ENCODE measurements at regions not wholly inside any gene's neighbourhood (a gene's known extent, or its start where the extent isn't known, plus 50 kb on each side); places are given as distances from the start of the nearest gene placed in this dataset.
"Not testable (repeated sequence)": the region's sequence is repeated elsewhere in the genome, so short reads cannot be mapped to it uniquely, and the experiment has no call there.

DNA sequence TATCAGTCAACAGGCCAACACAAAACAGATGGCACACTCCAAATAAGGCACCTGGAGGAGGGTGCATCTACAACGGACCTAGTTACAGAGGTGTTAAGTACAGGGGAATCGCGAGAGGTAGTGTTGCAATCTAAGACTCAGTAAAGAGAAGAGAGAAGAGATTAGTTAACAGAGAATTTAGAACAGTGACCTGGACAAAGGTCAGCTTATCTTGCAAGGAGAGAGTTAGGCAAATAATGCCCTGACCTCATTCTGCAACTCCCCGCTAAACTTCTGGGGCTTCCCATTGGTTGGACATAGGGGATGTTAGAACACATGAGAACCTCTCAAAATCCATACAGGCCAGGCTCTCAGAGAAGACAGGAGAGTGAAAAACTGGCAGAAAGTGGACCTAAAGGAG, 289.4 kb upstream of the GK2 start:
- no peaks in the 10 kb centered on the region for H3K27me3 ChIP-seq
- no peak for DNase-seq

DNA sequence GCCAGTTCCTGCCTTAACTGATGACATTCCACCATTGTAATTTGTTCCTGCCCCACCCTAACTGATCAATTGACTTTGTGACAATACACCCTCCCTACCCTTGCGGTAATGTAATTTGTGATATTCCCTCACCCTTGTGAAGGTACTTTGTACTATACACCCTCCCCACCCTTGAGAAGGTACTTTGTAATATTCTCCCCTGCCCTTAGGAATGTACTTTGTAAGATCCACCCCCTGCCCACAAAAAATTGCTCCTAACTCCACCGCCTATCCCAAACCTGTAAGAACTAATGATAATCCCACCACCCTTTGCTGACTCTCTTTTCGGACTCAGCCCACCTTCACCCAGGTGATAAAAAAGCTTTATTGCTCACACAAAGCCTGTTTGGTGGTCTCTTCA, 288.5 kb upstream of the GK2 start:
- not testable (repeated sequence) for H3K27me3 ChIP-seq, H3K4me3 ChIP-seq, H3K27ac ChIP-seq, H3K4me1 ChIP-seq, H3K36me3 ChIP-seq, H3K9me3 ChIP-seq, DNase-seq

More for the DNA sequence above, 289.4 kb upstream of the GK2 start:
- H3K4me1 ChIP-seq, result no peaks in the 10 kb centered on the region
- H3K9me3 ChIP-seq, result no peaks in the 10 kb centered on the region
- TF ChIP-seq POLR2A (IDR thresholded peaks at IDR 0.05), result no peak
- TF ChIP-seq, protein P1, sequence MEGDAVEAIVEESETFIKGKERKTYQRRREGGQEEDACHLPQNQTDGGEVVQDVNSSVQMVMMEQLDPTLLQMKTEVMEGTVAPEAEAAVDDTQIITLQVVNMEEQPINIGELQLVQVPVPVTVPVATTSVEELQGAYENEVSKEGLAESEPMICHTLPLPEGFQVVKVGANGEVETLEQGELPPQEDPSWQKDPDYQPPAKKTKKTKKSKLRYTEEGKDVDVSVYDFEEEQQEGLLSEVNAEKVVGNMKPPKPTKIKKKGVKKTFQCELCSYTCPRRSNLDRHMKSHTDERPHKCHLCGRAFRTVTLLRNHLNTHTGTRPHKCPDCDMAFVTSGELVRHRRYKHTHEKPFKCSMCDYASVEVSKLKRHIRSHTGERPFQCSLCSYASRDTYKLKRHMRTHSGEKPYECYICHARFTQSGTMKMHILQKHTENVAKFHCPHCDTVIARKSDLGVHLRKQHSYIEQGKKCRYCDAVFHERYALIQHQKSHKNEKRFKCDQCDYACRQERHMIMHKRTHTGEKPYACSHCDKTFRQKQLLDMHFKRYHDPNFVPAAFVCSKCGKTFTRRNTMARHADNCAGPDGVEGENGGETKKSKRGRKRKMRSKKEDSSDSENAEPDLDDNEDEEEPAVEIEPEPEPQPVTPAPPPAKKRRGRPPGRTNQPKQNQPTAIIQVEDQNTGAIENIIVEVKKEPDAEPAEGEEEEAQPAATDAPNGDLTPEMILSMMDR (IDR thresholded peaks at IDR 0.05), result no peak
- no peak overlapping the region for H3K4me3 ChIP-seq
- H3K36me3 ChIP-seq, result no peaks in the 10 kb centered on the region
- no peak overlapping the region for H3K27ac ChIP-seq

DNA sequence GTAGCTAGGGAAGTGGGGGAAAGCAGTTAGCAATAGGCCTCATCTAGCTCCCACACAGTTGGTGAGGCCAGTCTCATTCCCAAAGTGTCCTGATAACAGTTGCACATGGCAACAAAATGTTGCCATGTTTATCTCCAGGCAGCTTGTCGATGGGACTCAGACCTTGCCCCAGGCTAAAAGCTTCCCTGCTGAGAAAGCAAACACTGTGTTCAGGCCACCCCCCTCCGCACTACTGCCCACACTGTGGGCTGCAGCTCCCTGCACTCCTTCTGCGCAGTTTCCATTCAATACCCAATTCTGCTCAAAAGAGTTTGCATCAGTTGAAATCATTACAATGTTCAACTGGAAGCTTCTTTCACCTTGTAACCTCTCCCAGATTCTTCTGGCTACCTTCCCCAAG, 287.8 kb upstream of the GK2 start:
- Histone ChIP-seq H3K4me1 (no peaks in the 10 kb centered on the region), H3K36me3 (no peaks in the 10 kb centered on the region), H3K4me3 (no peak overlapping the region), H3K27me3 (no peaks in the 10 kb centered on the region), H3K27ac (no peak overlapping the region), H3K9me3 (no peaks in the 10 kb centered on the region)
- TF ChIP-seq POLR2A (IDR thresholded peaks at IDR 0.05), result no peak
- no peak for DNase-seq

DNA sequence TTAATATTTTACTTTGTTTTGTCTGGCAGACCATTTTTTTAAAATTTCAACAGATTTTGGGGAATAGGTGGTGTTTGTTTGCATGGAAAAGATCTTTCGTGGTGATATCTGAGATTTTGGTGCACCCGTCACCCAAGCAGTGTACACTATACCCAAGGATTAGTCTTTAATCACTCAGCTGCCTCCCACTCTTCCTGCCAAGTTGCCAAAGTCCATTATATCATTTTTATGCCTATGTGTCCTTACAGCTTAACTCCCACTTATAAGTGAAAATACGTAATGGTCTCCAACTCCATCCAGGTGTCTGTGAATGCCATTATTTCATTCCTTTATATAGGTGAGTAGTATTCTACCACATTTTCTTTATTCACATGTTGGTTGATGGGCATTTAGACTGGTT, 281.7 kb upstream of the GK2 start:
- no peaks in the 10 kb centered on the region for H3K36me3 ChIP-seq
- DNase-seq, result no peak
- TF ChIP-seq, protein P1 (IDR thresholded peaks at IDR 0.05), result no peak
- TF ChIP-seq POLR2A (IDR thresholded peaks at IDR 0.05), result no peak
- H3K27ac ChIP-seq, result no peak overlapping the region
- no peak overlapping the region for H3K4me3 ChIP-seq
- H3K27me3 ChIP-seq, result no peaks in the 10 kb centered on the region
- H3K4me1 ChIP-seq, result no peaks in the 10 kb centered on the region
- H3K9me3 ChIP-seq, result no peaks in the 10 kb centered on the region

DNA sequence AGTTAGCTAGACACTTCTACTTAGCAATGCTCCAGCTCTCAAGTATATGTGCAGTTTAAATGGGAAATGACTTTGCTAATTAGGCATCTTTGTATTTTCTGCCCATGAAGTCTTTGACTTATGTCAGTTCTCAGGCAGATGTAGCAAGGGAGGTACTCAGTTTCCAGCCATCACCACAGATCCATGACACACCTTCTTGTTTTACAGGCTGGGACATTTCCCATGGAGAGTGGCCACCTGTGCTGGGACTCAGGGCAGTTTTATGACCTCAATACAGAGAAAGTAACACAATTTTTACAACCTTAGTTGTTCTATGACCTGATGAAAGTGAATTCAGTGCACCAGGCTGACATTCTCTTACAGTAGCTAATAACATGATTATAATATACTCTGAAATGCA, 280.7 kb upstream of the GK2 start:
- TF ChIP-seq, protein P1 (IDR thresholded peaks at IDR 0.05), result no peak
- DNase-seq, result no peak
- H3K36me3 ChIP-seq, result no peaks in the 10 kb centered on the region

DNA sequence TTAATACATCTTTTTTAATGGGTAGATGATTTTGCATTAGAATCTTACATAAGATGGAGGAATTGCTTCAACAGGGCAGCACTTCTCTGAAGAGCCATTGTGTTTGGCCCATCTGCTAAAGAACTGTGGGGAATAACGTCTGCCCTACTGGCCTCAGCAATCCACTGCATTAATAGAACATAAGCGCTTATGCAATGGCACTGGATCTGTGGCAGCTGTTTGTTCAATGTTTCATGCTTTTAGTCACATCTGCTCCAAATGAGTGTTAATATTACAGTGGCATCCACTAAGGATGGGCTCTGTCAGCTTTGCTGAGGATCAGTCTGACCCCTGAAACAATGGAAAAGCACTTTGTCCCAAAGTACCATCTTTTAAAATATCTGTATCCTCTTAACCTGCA, 279.0 kb upstream of the GK2 start:
- no peak for DNase-seq
- TF ChIP-seq, protein P1 (IDR thresholded peaks at IDR 0.05), result no peak
- no peak for TF ChIP-seq POLR2A (IDR thresholded peaks at IDR 0.05)
- H3K36me3 ChIP-seq, result no peaks in the 10 kb centered on the region
- no peaks in the 10 kb centered on the region for H3K4me1 ChIP-seq
- H3K4me3 ChIP-seq, result no peak overlapping the region
- H3K9me3 ChIP-seq, result no peaks in the 10 kb centered on the region
- H3K27me3 ChIP-seq, result no peaks in the 10 kb centered on the region
- no peak overlapping the region for H3K27ac ChIP-seq

More for the DNA sequence above, 280.7 kb upstream of the GK2 start:
- Histone ChIP-seq H3K27ac (no peak overlapping the region), H3K4me1 (no peaks in the 10 kb centered on the region), H3K4me3 (no peak overlapping the region), H3K9me3 (no peaks in the 10 kb centered on the region), H3K27me3 (no peaks in the 10 kb centered on the region)

DNA sequence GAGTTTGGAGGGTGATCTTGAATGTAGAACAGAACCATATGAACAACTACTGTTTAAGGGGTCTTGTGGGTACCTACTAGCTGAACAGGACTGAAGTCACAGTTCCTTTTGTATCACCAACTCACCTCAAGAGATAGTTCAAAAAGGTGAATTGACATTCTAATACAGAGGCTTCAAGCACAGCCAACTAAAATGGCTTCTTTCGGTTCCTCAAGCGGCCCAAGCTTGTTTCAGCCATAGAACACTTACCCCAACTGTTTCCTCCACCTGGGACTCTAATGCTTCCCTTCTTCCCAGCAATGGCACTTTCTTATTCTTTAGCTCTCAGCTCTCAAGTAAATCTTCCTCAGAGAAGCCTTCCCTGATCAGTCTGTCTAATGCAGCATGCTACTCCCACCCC, 277.5 kb upstream of the GK2 start:
- no peak overlapping the region for H3K27ac ChIP-seq
- TF ChIP-seq, protein P1 (IDR thresholded peaks at IDR 0.05), result no peak
- TF ChIP-seq POLR2A (IDR thresholded peaks at IDR 0.05), result no peak

More for the DNA sequence above, 277.5 kb upstream of the GK2 start:
- H3K27me3 ChIP-seq, result no peaks in the 10 kb centered on the region
- no peaks in the 10 kb centered on the region for H3K4me1 ChIP-seq
- no peak for DNase-seq
- no peaks in the 10 kb centered on the region for H3K36me3 ChIP-seq
- H3K4me3 ChIP-seq, result no peak overlapping the region
- H3K9me3 ChIP-seq, result no peaks in the 10 kb centered on the region
